ENCODE measurements at regions not wholly inside any gene's neighbourhood (a gene's known extent, or its start where the extent isn't known, plus 50 kb on each side); places are given as distances from the start of the nearest gene placed in this dataset.
A peak's percentile ranks its signal among the peaks of the same experiment; 100 is the strongest.
"Not testable (repeated sequence)": the region's sequence is repeated elsewhere in the genome, so short reads cannot be mapped to it uniquely, and the experiment has no call there.

GRCh38 chr6:140459209-140459608 lies 1084.8 kb upstream of the CITED2 start:
- no peak for DNase-seq (ENCODE audit: low spot score)

- no peak for DNase-seq (ENCODE audit: low spot score)
Observed at GRCh38 chr6:140446241-140446640, 1071.8 kb upstream of the CITED2 start.

GRCh38 chr6:140445474-140446004 lies 1071.1 kb upstream of the CITED2 start:
- no peak for DNase-seq (ENCODE audit: low spot score)

- not testable (repeated sequence) for DNase-seq (ENCODE audit: low spot score)
Observed at GRCh38 chr6:140443112-140443511, 1068.7 kb upstream of the CITED2 start.

- no peak for DNase-seq (ENCODE audit: low spot score)
Observed at GRCh38 chr6:140441256-140441655, 1066.8 kb upstream of the CITED2 start.

GRCh38 chr6:140440223-140440835 lies 1065.9 kb upstream of the CITED2 start:
- no peak for DNase-seq (ENCODE audit: low spot score)

- no peak for DNase-seq (ENCODE audit: low spot score)
Observed at GRCh38 chr6:140438346-140438735, 1063.9 kb upstream of the CITED2 start.

- no peak for DNase-seq (ENCODE audit: low spot score)
Observed at GRCh38 chr6:140437619-140438345, 1063.3 kb upstream of the CITED2 start.

GRCh38 chr6:140436023-140436811 lies 1061.8 kb upstream of the CITED2 start:
- peak; percentile 11 for DNase-seq (ENCODE audit: low spot score)

GRCh38 chr6:140434761-140435160 lies 1060.3 kb upstream of the CITED2 start:
- no peak for DNase-seq (ENCODE audit: low spot score)

GRCh38 chr6:140433072-140433471 lies 1058.6 kb upstream of the CITED2 start:
- DNase-seq (ENCODE audit: low spot score) = no peak

GRCh38 chr6:140427842-140428241 lies 1053.4 kb upstream of the CITED2 start:
- no peak for DNase-seq (ENCODE audit: low spot score)

GRCh38 chr6:140414966-140415620 lies 1040.6 kb upstream of the CITED2 start:
- DNase-seq (ENCODE audit: low spot score) = no peak

GRCh38 chr6:140403020-140403419 lies 1028.6 kb upstream of the CITED2 start:
- DNase-seq (ENCODE audit: low spot score) = no peak

GRCh38 chr6:140401761-140402160 lies 1027.3 kb upstream of the CITED2 start:
- no peak for DNase-seq (ENCODE audit: low spot score)

GRCh38 chr6:140398076-140398475 lies 1023.6 kb upstream of the CITED2 start:
- DNase-seq (ENCODE audit: low spot score) = no peak

GRCh38 chr6:140397106-140397505 lies 1022.7 kb upstream of the CITED2 start:
- no peak for DNase-seq (ENCODE audit: low spot score)

GRCh38 chr6:140393665-140394540 lies 1019.5 kb upstream of the CITED2 start:
- no peak for DNase-seq (ENCODE audit: low spot score)

GRCh38 chr6:140388815-140389214 lies 1014.4 kb upstream of the CITED2 start:
- DNase-seq (ENCODE audit: low spot score) = no peak

- DNase-seq (ENCODE audit: low spot score) = no peak
Observed at GRCh38 chr6:140388192-140388802, 1013.8 kb upstream of the CITED2 start.

GRCh38 chr6:140385679-140386078 lies 1011.2 kb upstream of the CITED2 start:
- no peak for DNase-seq (ENCODE audit: low spot score)
